GM12872 (cell line): ENCODE measurements at regions not wholly inside any gene's neighbourhood (a gene's known extent, or its start where the extent isn't known, plus 50 kb on each side); places are given as distances from the start of the nearest gene placed in this dataset.

Experiments
- TF ChIP-seq, protein P1 (sequence below): IDR thresholded peaks from 3 replicates; pipeline ENCODE4 v1.5.1; 2011; ENCODE audit warnings: low read depth, mild to moderate bottlenecking, low read length, moderate library complexity; ENCODE audit not compliant: insufficient read depth

DNA sequence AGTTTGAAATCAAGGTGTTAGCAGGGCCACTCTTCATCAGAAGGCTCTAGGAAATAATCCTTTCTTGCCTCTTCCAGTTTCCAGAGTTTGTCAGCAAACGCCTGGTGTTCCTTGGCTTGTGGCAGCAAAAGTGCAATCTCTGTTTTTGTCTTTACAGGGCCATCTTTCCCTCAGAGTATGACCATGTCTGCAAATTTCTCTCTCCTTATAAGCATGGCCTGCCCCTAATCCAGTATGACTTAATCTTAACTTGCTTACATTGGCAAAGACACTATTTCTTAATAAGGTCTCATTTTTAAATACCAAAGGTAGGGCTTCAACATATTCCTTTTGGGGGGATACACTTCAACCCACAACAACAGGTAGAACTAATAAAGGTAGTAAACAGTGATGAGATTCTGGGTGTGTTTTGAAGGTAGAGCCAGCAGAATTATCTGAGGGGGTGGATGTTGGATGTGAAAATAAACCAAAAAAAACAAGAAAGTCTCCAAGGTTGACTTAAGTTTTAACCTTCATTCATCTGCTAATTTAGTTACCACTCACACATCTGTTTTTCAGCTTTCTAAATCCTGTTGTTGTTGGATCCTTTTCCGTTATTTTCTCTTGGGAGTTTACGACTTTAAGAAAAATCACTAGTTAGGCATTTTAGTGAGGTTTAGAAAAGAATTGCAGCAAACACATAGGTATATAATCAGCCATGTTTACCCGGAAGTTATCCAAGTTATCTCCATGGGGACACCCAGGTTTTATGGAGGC, 234.4 kb upstream of the FIGN start:
- TF ChIP-seq, protein P1, sequence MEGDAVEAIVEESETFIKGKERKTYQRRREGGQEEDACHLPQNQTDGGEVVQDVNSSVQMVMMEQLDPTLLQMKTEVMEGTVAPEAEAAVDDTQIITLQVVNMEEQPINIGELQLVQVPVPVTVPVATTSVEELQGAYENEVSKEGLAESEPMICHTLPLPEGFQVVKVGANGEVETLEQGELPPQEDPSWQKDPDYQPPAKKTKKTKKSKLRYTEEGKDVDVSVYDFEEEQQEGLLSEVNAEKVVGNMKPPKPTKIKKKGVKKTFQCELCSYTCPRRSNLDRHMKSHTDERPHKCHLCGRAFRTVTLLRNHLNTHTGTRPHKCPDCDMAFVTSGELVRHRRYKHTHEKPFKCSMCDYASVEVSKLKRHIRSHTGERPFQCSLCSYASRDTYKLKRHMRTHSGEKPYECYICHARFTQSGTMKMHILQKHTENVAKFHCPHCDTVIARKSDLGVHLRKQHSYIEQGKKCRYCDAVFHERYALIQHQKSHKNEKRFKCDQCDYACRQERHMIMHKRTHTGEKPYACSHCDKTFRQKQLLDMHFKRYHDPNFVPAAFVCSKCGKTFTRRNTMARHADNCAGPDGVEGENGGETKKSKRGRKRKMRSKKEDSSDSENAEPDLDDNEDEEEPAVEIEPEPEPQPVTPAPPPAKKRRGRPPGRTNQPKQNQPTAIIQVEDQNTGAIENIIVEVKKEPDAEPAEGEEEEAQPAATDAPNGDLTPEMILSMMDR = no peak

DNA sequence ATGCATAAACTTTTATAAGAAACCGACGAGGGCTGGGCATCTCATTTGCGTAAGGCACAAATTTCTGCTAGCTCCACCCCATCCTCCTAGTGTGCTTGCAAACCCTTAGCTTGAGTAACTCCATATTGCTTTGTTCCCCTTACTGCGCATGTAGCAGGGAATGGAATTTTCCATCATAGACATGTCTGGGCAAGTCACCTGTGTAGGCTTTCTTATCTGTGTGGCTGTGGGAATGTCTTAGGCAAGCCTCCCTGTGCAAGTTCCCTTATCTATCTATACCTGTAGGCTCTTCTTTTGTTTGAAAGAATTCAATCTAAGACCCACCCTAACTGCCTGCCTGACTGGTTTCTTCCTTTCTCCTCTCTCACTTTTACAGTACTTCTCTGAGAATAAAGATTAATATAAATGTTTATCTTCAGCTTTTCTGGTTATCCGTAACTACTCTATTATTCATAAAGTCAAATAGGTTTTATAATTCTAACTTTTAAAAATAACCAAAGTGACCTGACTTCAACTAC, 217.6 kb upstream of the FIGN start:
- TF ChIP-seq, protein P1 = no peak

DNA sequence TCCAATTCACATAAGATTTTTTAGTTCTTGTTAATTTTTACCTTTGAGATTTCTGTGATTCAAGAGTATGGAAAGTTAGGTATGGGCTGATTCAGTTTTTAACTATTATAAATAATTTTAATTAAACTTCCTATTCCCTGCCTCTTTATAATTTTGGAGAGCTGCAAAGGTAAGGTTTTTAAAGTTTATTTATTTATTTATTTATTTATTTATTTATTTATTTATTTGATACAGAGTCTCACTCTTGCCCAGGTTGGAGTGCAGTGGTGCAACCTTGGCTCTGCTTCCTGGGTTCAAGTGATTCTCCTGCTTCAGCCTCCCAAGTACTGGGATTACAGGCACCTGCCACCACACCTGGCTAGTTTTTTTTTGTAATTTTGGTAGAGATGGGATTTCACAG, 215.5 kb upstream of the FIGN start:
- TF ChIP-seq, protein P1 = no peak

DNA sequence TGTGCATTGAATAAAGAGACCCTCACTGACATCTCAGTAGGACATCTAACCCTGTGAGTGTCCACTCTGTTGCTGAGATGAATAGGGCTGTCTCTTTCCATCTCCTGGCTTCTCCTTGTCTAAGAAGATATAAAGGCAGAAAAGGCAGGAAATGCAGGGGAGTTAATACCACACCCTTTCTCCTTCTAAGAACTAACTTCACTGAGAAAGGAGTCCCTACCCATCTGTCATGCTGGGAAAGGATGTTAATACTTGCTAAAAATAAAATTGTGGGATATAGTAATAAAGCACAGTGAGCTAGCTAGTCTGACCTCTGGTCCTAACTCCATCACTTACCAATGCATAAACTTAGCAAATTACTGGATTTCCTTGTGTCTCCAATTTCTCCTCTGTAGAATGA, 213.9 kb upstream of the FIGN start:
- TF ChIP-seq, protein P1 = no peak

DNA sequence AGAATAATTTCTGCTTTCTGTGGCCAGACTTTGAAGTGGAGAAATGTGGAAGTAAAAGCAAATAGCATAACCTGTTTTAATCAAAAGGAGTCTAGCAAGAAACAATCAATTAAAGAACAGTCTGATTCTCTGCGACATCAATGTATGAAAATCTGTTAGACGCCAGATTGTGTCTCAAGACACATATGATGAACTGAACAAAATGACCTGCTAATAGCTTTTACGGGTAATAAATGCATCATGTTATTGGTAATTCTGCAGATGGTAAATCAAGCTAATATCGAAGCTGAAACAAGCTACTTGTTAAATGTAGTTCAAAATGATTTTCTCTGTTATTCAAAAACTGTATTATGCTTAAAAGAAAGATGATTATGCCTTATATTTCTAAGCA, 208.5 kb upstream of the FIGN start:
- TF ChIP-seq, protein P1 = no peak

DNA sequence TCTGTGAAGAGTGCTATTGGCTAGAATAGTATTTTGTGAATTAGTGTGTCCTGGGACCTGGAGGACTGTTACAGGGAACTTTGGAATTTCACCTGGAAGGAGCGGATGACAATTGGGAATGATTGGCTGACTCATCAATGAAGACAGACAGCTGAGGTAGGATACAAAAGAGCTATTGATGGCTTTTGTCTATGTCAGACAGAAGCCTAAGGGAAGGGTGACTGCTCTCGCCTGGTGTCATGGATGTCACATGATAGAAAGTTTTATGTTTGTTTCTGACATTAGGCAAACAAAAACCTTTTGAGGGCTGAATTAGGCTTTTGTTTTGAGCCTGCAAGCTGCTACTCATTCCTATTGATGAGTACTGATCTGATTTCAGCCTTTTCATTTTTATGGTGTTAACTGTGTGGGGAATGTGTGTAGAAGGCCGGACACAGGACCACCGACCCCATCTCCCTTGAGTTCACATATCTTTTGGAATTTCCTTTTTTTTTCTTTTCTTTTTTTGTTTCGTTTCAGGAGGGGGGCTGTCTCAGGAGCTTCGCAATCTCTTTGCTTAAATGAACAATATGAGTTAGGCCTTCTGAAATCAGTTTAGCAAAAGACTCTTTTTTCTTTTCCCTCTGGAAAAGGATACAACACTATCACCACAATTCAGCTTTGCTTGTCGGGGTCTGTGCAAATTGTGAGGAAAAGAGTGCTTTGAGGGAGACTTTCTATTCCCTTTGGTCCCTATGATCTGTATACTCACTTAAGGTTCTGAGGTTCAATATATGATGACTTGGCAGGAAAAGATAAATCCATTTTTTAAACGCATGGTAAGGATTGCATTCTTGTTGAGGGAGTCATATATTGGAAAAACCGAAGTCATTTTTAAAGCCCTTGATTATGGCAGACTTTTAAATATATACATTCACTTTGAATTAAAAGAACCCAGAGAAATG, 207.9 kb upstream of the FIGN start:
- TF ChIP-seq, protein P1 = no peak

DNA sequence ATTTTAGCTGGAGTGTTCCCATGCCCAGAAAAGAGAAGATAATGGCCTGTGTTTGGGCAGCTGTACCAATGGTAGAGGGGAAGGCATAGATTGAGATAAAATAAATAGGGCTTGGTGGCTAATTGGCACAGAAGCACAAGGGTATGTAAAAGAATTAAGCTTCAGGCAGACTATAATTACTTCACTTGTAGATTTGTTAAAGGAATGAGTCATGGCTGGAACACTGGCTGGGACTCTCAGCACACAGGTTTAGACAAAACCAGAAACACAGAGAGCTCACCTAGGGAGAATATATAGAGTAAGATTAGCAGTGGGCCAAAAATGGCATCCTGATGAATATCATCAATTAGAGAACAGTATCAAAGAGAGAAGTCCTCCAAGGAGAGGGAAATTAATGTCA, 198.3 kb upstream of the FIGN start:
- TF ChIP-seq, protein P1 = no peak
